ENCODE measurements at regions not wholly inside any gene's neighbourhood (a gene's known extent, or its start where the extent isn't known, plus 50 kb on each side); places are given as distances from the start of the nearest gene placed in this dataset.

DNA sequence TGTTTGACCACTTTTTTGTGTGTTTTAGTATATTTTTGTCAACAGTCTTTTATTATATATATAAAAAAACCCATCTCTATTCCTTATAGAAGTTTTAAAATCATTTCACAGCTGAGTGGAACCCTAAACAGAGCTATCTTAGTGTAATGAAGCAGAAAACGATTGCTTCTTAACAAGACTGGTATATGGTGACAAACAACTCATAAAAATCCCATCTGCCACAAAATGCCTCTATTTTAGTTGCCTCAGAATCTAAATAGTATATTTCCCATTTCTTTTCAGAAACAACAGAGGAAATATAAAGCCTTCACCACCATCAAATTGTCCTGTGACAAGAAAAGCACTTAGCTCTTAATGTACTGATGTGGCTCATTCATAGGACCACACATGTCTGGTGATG is 322.4 kb downstream of the ATP23 start:
- TF ChIP-seq CTCF (IDR thresholded peaks at IDR 0.05; ENCODE audit: insufficient read depth, low read length) (no peak), GABPA (IDR thresholded peaks at IDR 0.05; ENCODE audit: low read depth) (no peak), REST (IDR thresholded peaks at IDR 0.05; ENCODE audit: insufficient replicate concordance, low read depth) (no peak), POLR2AphosphoS5 (IDR thresholded peaks at IDR 0.05; ENCODE audit: low read depth) (no peak)

All from HL-60 (cell line).